HG02571 (cell line): ENCODE measurements at regions not wholly inside any gene's neighbourhood (a gene's known extent, or its start where the extent isn't known, plus 50 kb on each side); places are given as distances from the start of the nearest gene placed in this dataset.
"Not testable (repeated sequence)": the region's sequence is repeated elsewhere in the genome, so short reads cannot be mapped to it uniquely, and the experiment has no call there.

Experiments
- ATAC-seq: cut with Tn5 transposase; IDR thresholded peaks from one replicate; pipeline ENCODE4 v1.9.1; 2021; ENCODE audit warnings: mild to moderate bottlenecking, moderate library complexity; ENCODE audit not compliant: unreplicated experiment

DNA sequence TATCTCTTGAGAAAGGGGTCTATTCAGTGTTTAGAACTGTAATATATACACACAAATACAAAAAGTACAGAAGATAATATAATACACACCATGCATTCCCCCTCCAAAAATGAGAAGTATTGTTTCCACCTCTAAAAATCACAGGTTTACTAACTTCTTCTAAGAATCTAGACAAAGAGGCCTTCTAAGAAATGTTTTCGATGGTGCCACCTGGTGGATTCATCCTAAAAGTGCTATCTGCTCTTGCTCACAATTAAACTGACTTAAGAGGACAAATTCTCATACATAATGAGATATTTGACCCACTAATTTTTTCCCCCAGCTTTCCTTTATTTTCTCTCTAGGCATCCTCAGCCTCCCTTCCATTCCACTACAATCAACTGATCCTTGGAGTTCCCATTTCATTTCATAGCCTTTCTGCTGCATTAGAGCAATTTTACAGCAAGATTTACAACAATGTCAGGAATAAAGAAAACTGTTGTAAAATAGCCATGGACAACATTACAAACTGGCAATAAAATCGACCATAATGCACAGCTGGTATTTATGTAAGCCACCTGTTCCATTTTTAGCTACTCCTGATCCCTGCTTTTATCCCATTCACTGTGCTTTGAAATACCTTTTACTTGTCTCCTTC is 124.6 kb downstream of the ARRDC4 start:
- no peak for ATAC-seq

GRCh38 chr15:98088307-98088945 is 127.9 kb downstream of the ARRDC4 start:
- ATAC-seq, result peak; percentile 53

DNA sequence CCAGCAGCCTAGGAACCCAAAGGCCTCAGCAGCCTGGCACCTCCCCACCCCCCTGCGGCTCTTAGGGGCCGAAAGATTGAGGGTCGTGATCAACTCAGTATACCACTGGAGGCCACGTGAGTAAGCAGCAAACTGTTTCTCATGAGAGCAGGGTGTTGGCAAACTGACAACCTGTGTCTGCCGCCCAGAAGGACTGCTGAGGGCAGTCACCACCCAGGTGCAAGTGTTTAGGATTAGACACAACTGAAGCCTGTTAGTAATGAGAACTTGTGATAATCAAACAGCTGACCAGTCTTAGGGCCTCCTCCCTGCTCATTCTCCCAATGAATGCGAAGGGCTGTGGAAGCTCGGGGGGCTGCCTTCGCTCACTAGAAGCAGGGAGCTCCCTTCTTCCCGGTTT is 128.8 kb downstream of the ARRDC4 start:
- ATAC-seq, result not testable (repeated sequence)

DNA sequence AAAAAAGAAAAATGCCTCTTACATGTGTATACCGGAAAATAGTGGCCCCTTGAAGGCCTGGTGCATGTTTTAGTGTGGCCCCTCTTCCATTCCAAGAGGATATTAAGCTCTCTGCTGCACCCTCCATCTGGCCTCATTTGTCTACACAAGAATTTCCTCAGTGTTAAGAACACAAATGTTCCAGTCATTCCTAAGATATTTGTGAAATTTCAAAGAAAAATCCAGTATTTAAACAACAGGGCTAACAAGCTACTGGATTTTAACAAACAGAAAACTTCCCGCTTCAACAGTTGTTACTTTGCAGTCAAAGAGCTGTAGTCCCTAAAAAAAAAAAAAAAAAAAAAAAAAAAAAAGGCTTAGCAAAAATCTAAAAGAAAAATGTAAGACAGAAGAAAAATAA is 137.5 kb downstream of the ARRDC4 start:
- ATAC-seq, result not testable (repeated sequence)

DNA sequence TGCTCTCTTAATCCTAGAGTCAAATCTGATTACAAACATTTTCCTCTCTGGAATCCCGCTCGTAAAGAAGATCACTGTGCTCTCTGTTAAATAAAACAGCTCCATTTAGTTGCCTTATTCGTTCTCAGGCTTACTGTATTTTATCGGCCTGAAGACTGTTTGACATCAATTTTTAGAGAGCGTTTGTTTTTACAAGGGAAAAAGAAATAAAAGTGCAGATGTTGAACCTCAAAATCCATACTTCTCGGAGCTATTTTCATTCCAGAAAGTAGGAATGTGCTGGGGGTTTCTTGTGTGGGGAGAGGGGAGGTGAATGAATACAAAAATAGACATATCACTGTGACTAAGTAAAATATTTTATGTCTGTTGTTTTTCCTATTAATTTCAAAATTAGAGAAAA is 140.1 kb downstream of the ARRDC4 start:
- not testable (repeated sequence) for ATAC-seq

DNA sequence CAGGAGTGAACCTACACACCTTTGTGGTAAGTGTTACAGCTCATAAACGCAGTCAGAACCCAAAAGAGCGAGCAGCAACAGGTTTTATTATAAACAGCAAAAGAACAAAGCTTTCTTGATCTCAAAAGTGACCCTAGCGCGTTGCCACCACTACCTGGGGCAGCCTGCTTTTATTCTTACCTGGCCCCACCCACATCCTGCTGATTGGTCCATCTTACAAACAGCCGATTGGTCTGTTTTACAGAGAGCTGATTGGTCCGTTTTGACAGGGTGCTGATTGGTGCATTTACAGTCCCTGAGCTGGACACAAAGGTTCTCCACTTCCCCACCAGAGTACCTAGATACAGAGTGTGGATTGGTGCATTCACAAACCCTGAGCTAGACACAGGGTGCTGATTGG is 143.1 kb downstream of the ARRDC4 start:
- no peak for ATAC-seq

GRCh38 chr15:98104386-98105151 is 144.1 kb downstream of the ARRDC4 start:
- not testable (repeated sequence) for ATAC-seq

DNA sequence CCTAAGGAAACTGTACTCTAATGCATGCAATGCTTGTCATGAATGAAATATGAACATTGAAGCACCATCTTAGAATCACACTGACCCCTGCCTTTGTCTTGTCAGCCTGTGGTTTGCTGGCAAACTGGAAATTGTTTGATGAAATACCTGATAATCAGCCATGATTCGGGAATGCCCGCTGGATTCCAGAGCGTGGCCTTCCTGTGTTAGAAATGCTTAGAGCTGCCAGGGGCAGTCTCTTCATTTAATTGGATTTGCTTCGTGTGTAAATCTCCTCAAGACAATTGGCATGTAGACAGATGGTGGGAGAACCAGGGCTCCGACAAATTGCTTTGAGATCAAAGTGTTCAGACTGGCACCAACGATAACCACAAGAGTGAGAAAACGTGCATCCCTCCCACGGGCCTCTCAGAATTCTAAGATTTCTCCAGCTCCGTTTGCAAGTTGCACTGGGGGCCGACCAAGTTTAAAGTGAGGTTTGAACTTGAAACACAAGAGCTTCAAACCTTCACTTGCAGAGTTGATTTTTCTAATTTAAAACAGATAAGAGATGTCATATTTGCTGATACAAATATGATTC is 146.2 kb downstream of the ARRDC4 start:
- not testable (repeated sequence) for ATAC-seq

- no peak for ATAC-seq
Measured at GRCh38 chr15:98111806-98112205, 151.3 kb downstream of the ARRDC4 start.

DNA sequence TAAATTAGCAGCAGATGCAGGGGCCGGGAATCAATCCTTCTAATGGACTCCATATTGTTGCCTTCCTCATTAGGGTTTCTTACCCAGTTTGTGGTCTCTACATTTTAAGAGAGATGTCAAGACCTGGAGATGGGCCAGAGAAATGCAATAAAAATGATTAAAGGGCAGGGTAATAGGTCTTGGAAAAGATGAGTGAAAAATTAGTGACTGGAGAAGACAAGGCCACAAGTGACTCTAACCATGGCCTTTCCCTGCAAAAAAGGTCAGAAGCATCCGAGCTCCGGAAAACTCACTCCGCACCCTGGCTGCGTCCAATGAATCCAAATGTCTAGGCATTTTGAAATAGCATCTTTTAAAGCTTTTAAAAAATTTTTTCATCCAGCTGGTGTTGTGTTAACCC is 152.8 kb downstream of the ARRDC4 start:
- ATAC-seq, result no peak

DNA sequence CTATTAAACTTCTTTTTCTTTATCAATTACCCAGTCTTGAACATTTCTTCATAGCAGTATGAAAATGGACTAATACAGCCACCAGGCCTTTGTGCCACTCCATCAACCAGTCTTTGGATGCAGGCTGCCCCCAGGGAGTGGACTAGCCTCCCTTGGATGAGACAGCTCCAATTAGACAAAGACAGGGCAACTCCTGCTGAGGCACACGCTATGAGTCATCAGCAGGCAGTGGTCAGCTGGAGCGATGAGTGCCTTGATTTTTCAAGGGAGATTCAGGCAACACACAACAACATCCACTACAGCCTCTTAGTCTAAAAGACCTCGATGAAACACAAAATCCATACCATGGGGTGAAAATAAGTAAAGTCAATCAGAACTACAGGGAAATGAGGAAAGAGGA is 160.1 kb downstream of the ARRDC4 start:
- ATAC-seq, result no peak

DNA sequence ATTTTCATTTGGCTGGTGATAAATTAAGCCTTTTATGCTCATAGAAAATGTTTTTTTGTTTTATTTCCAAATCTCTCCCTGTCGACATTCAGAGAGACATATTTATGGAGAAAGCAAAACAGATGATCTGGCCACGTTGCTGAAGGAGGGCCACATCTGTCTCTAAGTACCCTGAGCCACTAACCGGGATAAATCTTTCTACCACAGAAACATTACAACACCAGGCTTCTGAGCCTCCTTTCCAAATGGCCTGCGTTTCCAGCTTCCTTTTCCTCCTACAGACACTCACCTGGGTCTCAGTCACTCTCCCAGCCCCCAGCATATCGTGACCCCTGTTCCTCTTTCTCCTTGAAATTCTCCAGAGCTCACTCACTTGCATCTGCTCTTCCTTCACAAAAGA is 161.0 kb downstream of the ARRDC4 start:
- ATAC-seq, result no peak

DNA sequence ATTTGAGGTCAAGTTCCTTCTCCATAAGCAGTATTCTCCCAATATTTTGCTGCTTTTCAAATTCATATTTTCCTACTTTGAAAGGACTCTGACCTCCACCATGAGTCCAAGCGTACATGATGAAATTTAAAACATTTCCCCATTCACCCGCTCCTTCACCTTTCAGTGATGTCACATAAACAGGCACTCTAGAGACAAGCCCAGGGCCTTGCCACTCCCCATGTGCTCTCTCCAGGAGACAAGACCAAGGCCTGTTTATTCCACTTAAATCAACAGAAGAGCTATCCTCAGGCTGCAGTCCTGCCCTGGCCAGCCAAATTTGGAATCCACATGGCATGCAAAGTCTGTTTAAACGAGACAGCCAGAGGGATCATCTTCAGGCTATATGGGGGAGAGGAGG is 161.5 kb downstream of the ARRDC4 start:
- ATAC-seq, result no peak

- no peak for ATAC-seq
Measured at GRCh38 chr15:98123297-98123696, 162.8 kb downstream of the ARRDC4 start.

DNA sequence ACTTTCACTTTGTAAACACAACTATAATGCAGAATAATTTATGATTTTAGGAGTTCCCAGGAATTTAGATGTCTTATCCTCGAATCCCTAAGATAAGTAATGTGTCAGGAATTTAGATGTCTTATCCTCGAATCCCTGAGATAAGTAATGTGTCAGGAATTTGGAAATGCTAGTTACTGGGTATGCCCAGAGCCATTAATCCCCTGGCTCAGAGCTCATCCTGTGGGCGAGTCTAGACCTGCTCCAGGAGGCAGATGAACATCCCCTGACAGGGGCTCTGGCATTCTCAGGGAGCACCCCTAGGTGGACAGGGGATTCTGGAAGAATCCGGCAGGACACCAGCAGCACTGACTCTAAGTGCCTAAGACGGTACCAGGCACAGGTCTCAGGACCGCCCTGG is 163.3 kb downstream of the ARRDC4 start:
- no peak for ATAC-seq

DNA sequence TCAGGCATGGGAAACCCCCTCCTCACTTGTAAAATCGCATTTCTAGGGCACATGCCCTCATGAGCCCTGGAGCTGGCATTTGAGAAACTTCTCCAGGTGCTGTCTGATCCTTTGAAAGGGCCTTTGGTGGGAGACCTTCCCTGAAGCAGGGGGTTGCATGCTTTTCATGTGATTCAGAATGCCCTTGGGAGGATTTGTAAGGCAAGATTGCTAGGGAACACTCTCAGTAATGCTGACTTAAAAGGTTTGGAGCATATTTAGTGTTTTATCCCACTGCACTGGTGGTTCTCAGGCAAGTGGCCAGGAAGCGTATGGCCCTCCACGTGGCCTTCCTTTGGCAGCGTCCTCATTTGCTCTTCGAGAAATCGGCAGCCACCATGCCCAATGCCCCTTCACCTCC is 164.1 kb downstream of the ARRDC4 start:
- ATAC-seq, result no peak

DNA sequence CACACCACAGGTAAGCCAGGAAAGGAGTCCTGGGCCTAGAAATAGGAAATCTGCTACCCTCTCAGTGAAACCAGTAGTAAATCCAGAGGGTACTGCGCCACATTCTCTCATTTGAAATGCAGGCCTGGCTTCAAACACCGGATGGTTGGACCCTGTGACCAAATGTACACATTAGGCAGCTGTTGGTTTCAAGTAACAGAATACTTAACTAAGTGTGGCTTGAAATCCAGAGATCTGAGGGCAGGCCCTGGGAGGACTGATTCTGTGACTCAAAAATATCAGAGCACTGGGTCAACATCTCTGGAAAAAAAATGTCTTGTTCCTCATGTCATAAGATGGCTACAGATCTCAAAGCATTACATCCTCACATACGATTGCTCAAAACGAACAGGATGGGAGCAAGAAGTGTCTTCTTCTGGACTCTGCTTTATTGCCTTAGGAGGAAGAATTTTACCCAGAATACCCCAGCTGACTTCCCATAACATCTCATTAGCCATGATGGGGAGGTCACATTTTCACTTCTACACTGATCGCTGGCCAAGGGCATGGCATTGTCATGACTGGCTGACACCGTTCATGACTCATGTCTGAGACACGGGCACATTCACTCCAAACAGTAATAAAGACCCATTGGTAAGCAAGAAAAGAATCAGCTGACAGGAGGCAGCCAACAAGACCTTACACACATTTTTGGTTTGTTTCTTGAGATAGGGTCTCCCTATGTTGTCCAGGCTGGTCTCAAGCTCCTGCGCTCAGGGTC is 166.0 kb downstream of the ARRDC4 start:
- ATAC-seq, result no peak

GRCh38 chr15:98127586-98127985 is 167.1 kb downstream of the ARRDC4 start:
- ATAC-seq, result no peak

GRCh38 chr15:98131924-98132323 is 171.4 kb downstream of the ARRDC4 start:
- no peak for ATAC-seq

- ATAC-seq, result no peak
Measured at GRCh38 chr15:98134905-98135304, 174.4 kb downstream of the ARRDC4 start.

GRCh38 chr15:98138910-98139309 is 178.4 kb downstream of the ARRDC4 start:
- no peak for ATAC-seq
